Smooth muscle cell (in vitro differentiated cells): ENCODE measurements at regions not wholly inside any gene's neighbourhood (a gene's known extent, or its start where the extent isn't known, plus 50 kb on each side); places are given as distances from the start of the nearest gene placed in this dataset.

Experiments
- DNase-seq: peaks from one replicate; lab custom pipeline; 2025; ENCODE audit not compliant: unreplicated experiment; lab: John Stamatoyannopoulos, UW
- H2AFZ ChIP-seq: fragments of 200-600 bp; sonication (generic); 2 replicates; pipeline ENCODE4 v1.6.0; 2016; ENCODE audit warnings: antibody characterized with exemption, low read depth, mild to moderate bottlenecking
- H3F3A ChIP-seq: fragments of 200-600 bp; sonication (generic); 2 replicates; pipeline ENCODE4 v1.6.0; 2017; ENCODE audit warnings: antibody characterized with exemption, low read depth
- H3K27ac ChIP-seq: fragments of 200-600 bp; sonication (generic); 2 replicates; pipeline ENCODE4 v1.5.1; 2016; ENCODE audit warnings: low read depth, mild to moderate bottlenecking
- H3K27me3 ChIP-seq: fragments of 200-600 bp; sonication (generic); 2 replicates; pipeline ENCODE4 v1.6.1; 2016; ENCODE audit warnings: low read depth, mild to moderate bottlenecking
- H3K36me3 ChIP-seq: fragments of 200-600 bp; sonication (generic); 2 replicates; pipeline ENCODE4 v1.5.1; 2016; ENCODE audit warnings: low read depth
- H3K4me1 ChIP-seq: fragments of 200-600 bp; sonication (generic); 2 replicates; pipeline ENCODE4 v1.5.1; 2016; ENCODE audit warnings: low read depth
- H3K4me2 ChIP-seq: fragments of 200-600 bp; sonication (generic); 2 replicates; pipeline ENCODE4 v1.6.0; 2016; ENCODE audit warnings: mild to moderate bottlenecking
- H3K4me3 ChIP-seq: fragments of 200-600 bp; sonication (generic); 2 replicates; pipeline ENCODE4 v1.5.1; 2016; ENCODE audit warnings: mild to moderate bottlenecking
- H3K79me2 ChIP-seq: fragments of 200-600 bp; sonication (generic); 2 replicates; pipeline ENCODE4 v1.6.0; 2016; ENCODE audit warnings: low read depth, mild to moderate bottlenecking
- H3K9ac ChIP-seq: fragments of 200-600 bp; sonication (generic); 2 replicates; pipeline ENCODE4 v1.6.0; 2016; ENCODE audit warnings: low read depth
- H3K9me3 ChIP-seq: fragments of 200-600 bp; sonication (generic); replicated peaks from 2 replicates; pipeline ENCODE4 v1.5.1; 2016; ENCODE audit warnings: low read depth
- H4K20me1 ChIP-seq: fragments of 200-600 bp; sonication (generic); 2 replicates; pipeline ENCODE4 v1.6.0; 2016; ENCODE audit warnings: low read depth
- CTCF ChIP-seq: fragments of 200-600 bp; sonication (generic); IDR thresholded peaks from 2 replicates; pipeline ENCODE4 v1.5.1; 2017; ENCODE audit warnings: borderline replicate concordance, mild to moderate bottlenecking, antibody characterized with exemption; ENCODE audit not compliant: insufficient read depth, poor library complexity, severe bottlenecking
- WGBS: methylation state at CpG from one replicate; pipeline ENCODE4 v1.1.7; 2016; ENCODE audit warnings: low lambda C conversion rate; 5-methylcytosine and 5-hydroxymethylcytosine counted together

DNA sequence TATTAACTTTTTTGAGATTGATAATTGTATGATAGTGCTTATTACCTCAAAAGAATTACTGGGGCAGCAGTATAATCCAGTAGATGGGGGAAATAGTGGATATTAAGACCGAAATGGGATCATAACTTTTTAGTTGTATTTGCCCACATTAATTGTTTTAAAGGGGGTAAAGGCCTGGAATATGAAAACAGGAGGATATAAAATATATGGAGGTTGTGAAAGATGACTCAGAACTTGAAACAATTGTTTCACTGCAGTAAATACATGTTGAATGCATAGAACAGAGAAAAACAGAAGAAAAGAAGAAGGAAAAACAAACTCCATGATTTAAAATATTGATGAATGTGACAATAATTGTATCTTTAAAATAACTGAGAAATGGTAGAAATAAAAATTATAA is 94.1 kb upstream of the VPREB1 start:
- no peak overlapping the region for H3K4me2 ChIP-seq
- no peak overlapping the region for H3K27ac ChIP-seq
- H3K79me2 ChIP-seq: no peaks in the 10 kb centered on the region
- no peaks in the 10 kb centered on the region for H3K36me3 ChIP-seq
- H3K9me3 ChIP-seq: no peaks in the 10 kb centered on the region
- no peak for TF ChIP-seq CTCF
- H2AFZ ChIP-seq: no peak overlapping the region
- no peaks in the 10 kb centered on the region for H3F3A ChIP-seq
- H3K27me3 ChIP-seq: peaks cover 71% of the 10 kb centered on the region
- H4K20me1 ChIP-seq: no peaks in the 10 kb centered on the region
- no peaks in the 10 kb centered on the region for H3K4me1 ChIP-seq
- 44% methylated on average over 1 of the region's 1 CpG for WGBS
- DNase-seq: no peak
- no peak overlapping the region for H3K9ac ChIP-seq
- no peak overlapping the region for H3K4me3 ChIP-seq

- no peak overlapping the region for H2AFZ ChIP-seq
- no peak overlapping the region for H3K27ac ChIP-seq
- H4K20me1 ChIP-seq: no peaks in the 10 kb centered on the region
- H3F3A ChIP-seq: no peaks in the 10 kb centered on the region
- WGBS: 64% methylated on average over 1 of the region's 1 CpG
- no peaks in the 10 kb centered on the region for H3K9me3 ChIP-seq
- DNase-seq: no peak
- no peaks in the 10 kb centered on the region for H3K4me1 ChIP-seq
- no peak overlapping the region for H3K4me3 ChIP-seq
- no peaks in the 10 kb centered on the region for H3K79me2 ChIP-seq
- H3K27me3 ChIP-seq: peaks cover 65% of the 10 kb centered on the region
- H3K36me3 ChIP-seq: no peaks in the 10 kb centered on the region
- H3K4me2 ChIP-seq: no peak overlapping the region
- no peak for TF ChIP-seq CTCF
- no peak overlapping the region for H3K9ac ChIP-seq
Measured at GRCh38 chr22:22148905-22149304, 95.7 kb upstream of the VPREB1 start.

- no peak overlapping the region for H3K27ac ChIP-seq
- no peaks in the 10 kb centered on the region for H3K9me3 ChIP-seq
- H3K79me2 ChIP-seq: no peaks in the 10 kb centered on the region
- no peak for TF ChIP-seq CTCF
- no peak overlapping the region for H3K4me3 ChIP-seq
- no peak overlapping the region for H2AFZ ChIP-seq
- no peak overlapping the region for H3K9ac ChIP-seq
- H3F3A ChIP-seq: no peaks in the 10 kb centered on the region
- 85% methylated on average over 1 of the region's 1 CpG for WGBS
- H3K4me2 ChIP-seq: no peak overlapping the region
- DNase-seq: no peak
- no peaks in the 10 kb centered on the region for H3K36me3 ChIP-seq
- no peaks in the 10 kb centered on the region for H4K20me1 ChIP-seq
- no peaks in the 10 kb centered on the region for H3K4me1 ChIP-seq
- H3K27me3 ChIP-seq: peaks cover 41% of the 10 kb centered on the region
Measured at GRCh38 chr22:22144858-22145257, 99.7 kb upstream of the VPREB1 start.

GRCh38 chr22:22143448-22143847 is 101.1 kb upstream of the VPREB1 start:
- H3K9me3 ChIP-seq: no peaks in the 10 kb centered on the region
- no peak overlapping the region for H3K4me2 ChIP-seq
- peaks cover 30% of the 10 kb centered on the region for H3K27me3 ChIP-seq
- 80% methylated on average over 6 of the region's 6 CpGs for whole genome bisulfite sequencing
- H3K36me3 ChIP-seq: no peaks in the 10 kb centered on the region
- H4K20me1 ChIP-seq: no peaks in the 10 kb centered on the region
- no peaks in the 10 kb centered on the region for H3F3A ChIP-seq
- H3K9ac ChIP-seq: no peak overlapping the region
- no peaks in the 10 kb centered on the region for H3K79me2 ChIP-seq
- DNase-seq: no peak
- no peak for TF ChIP-seq CTCF
- H3K27ac ChIP-seq: no peak overlapping the region
- H3K4me1 ChIP-seq: no peaks in the 10 kb centered on the region
- H3K4me3 ChIP-seq: no peak overlapping the region
- H2AFZ ChIP-seq: no peak overlapping the region
